A673 (cell line): ENCODE measurements at regions not wholly inside any gene's neighbourhood (a gene's known extent, or its start where the extent isn't known, plus 50 kb on each side); places are given as distances from the start of the nearest gene placed in this dataset.
A peak's percentile ranks its signal among the peaks of the same experiment; 100 is the strongest.

ENCODE experiments used
- BruUV-seq: library from RNA; stranded (reverse); fragments of 400-500 nt; replicated peaks from 2 replicates; lab custom pipeline; 2021; lab: Mats Ljungman, UMichigan
- CTCF ChIA-PET: fragments of 300-600 bp; sonication (Branson Sonifier 250); formaldehyde crosslinking; loops from one replicate; lab custom pipeline; 2022; ENCODE audit warnings: antibody characterized with exemption; lab: Charles Lee
- POLR2A ChIA-PET: fragments of 300-600 bp; sonication (Branson Sonifier 250); formaldehyde crosslinking; loops from one replicate; lab custom pipeline; 2022; ENCODE audit warnings: antibody characterized with exemption; ENCODE audit not compliant: low non-redundant PET; lab: Charles Lee
- DNase-seq: peaks from one replicate; pipeline ENCODE4 v3.0.0-alpha.2; 2015; ENCODE audit warnings: low spot score
- H3K27ac ChIP-seq: fragments of 200-600 bp; sonication (generic); 2 replicates; pipeline ENCODE4 v1.5.1; 2016; ENCODE audit warnings: mixed run types, low read depth, mild to moderate bottlenecking, mixed read lengths, antibody characterized with exemption, low read length; ENCODE audit not compliant: poor library complexity, severe bottlenecking
- H3K27me3 ChIP-seq: fragments of 200-600 bp; sonication (generic); replicated peaks from 2 replicates; pipeline ENCODE4 v1.6.1; 2017; ENCODE audit warnings: mixed run types, low read depth, mild to moderate bottlenecking, mixed read lengths, antibody characterized with exemption, low read length; ENCODE audit not compliant: insufficient read depth, poor library complexity
- H3K36me3 ChIP-seq: fragments of 200-600 bp; sonication (generic); 2 replicates; pipeline ENCODE4 v1.6.1; 2016; ENCODE audit warnings: mixed run types, mild to moderate bottlenecking, mixed read lengths, antibody characterized with exemption, low read length; ENCODE audit not compliant: insufficient read depth, poor library complexity, severe bottlenecking
- H3K4me1 ChIP-seq: fragments of 200-600 bp; sonication (generic); 2 replicates; pipeline ENCODE4 v1.6.1; 2017; ENCODE audit warnings: mixed run types, mild to moderate bottlenecking, mixed read lengths, antibody characterized with exemption, low read length; ENCODE audit not compliant: insufficient read depth, poor library complexity, severe bottlenecking
- H3K4me3 ChIP-seq: fragments of 200-600 bp; sonication (generic); 2 replicates; pipeline ENCODE4 v1.5.1; 2016; ENCODE audit warnings: low read depth, mixed run types, mild to moderate bottlenecking, mixed read lengths, low read length; ENCODE audit not compliant: poor library complexity, severe bottlenecking
- H3K9me3 ChIP-seq: fragments of 200-600 bp; sonication (generic); 2 replicates; pipeline ENCODE4 v1.6.1; 2016; ENCODE audit warnings: mixed run types, low read depth, mild to moderate bottlenecking, mixed read lengths, antibody characterized with exemption, low read length; ENCODE audit not compliant: poor library complexity, severe bottlenecking
- CTCF ChIP-seq: fragments of 300-800, 200-600 bp; sonication (generic); conservative IDR thresholded peaks from 2 replicates; pipeline ENCODE4 v1.5.1; 2017; ENCODE audit warnings: low read depth, mild to moderate bottlenecking, antibody characterized with exemption, low read length, moderate library complexity, mixed read lengths
- EZH2 ChIP-seq: fragments of 200-600 bp; sonication (generic); IDR thresholded peaks from 2 replicates; pipeline ENCODE4 v1.6.1; 2017; ENCODE audit warnings: borderline replicate concordance, low read depth, mild to moderate bottlenecking, mixed read lengths, antibody characterized with exemption, low read length; ENCODE audit not compliant: poor library complexity, severe bottlenecking
- intact Hi-C: fragments of 100-400 bp; cut with micrococcal nuclease; formaldehyde crosslinking; loops from one replicate; pipeline ENCODE4 v1.10.0; 2022; ENCODE audit not compliant: unreplicated experiment

GRCh38 chr17:77458202-77459017 is 317.6 kb downstream of the SEC14L1 start:
- Histone ChIP-seq H3K36me3 (no peaks in the 10 kb centered on the region), H3K4me3 (no peak overlapping the region), H3K9me3 (no peaks in the 10 kb centered on the region), H3K27ac (peak overlapping the region; percentile 18), H3K4me1 (peaks cover 37% of the 10 kb centered on the region), H3K27me3 (no peaks in the 10 kb centered on the region)
- intact Hi-C loops, result no loop called here
- BruUV-seq, result no TSS peak
- POLR2A ChIA-PET, result no interaction called here
- no peak for DNase-seq
- CTCF ChIA-PET, result no interaction called here
- TF ChIP-seq CTCF (no peak), EZH2 (no peak)

GRCh38 chr17:77459018-77459755 is 318.4 kb downstream of the SEC14L1 start:
- no peak overlapping the region for H3K27ac ChIP-seq
- no peak for TF ChIP-seq EZH2
- no peak for TF ChIP-seq CTCF
- no peaks in the 10 kb centered on the region for H3K27me3 ChIP-seq
- intact Hi-C loops, result no loop called here
- H3K4me3 ChIP-seq, result no peak overlapping the region
- H3K9me3 ChIP-seq, result no peaks in the 10 kb centered on the region
- no peak for DNase-seq
- ChIA-PET CTCF (no interaction called here), POLR2A (no interaction called here)
- no TSS peak for BruUV-seq
- H3K4me1 ChIP-seq, result peaks cover 36% of the 10 kb centered on the region
- H3K36me3 ChIP-seq, result no peaks in the 10 kb centered on the region

- H3K9me3 ChIP-seq, result no peaks in the 10 kb centered on the region
- H3K4me3 ChIP-seq, result peak overlapping the region; percentile 16
- ChIA-PET CTCF (no interaction called here), POLR2A (interaction anchor here (0.6 kb wide), 1 partner anchor 37 kb away, joined by 3 read pairs; no protein-coding TSS in a partner anchor)
- TF ChIP-seq EZH2 (no peak), CTCF (no peak)
- DNase-seq, result peak; percentile 75
- no peaks in the 10 kb centered on the region for H3K36me3 ChIP-seq
- peaks cover 38% of the 10 kb centered on the region for H3K4me1 ChIP-seq
- H3K27me3 ChIP-seq, result no peaks in the 10 kb centered on the region
- intact Hi-C loops, result no loop called here
- BruUV-seq, result no TSS peak
- peak overlapping the region; percentile 70 for H3K27ac ChIP-seq
These were observed 319.8 kb downstream of the SEC14L1 start for GRCh38 chr17:77460514-77461046.
